GM10266 (cell line): ENCODE measurements at regions not wholly inside any gene's neighbourhood (a gene's known extent, or its start where the extent isn't known, plus 50 kb on each side); places are given as distances from the start of the nearest gene placed in this dataset.
"Not testable (repeated sequence)": the region's sequence is repeated elsewhere in the genome, so short reads cannot be mapped to it uniquely, and the experiment has no call there.

Source experiments
- DNase-seq: peaks from one replicate; pipeline ENCODE4 v3.0.0; 2012; ENCODE audit errors: extremely low spot score
- CTCF ChIP-seq: IDR thresholded peaks from 2 replicates; pipeline ENCODE4 v1.5.1; 2012; ENCODE audit warnings: mild to moderate bottlenecking, low read depth; ENCODE audit not compliant: control insufficient read depth, insufficient read depth; ENCODE audit errors: missing control alignments

DNA sequence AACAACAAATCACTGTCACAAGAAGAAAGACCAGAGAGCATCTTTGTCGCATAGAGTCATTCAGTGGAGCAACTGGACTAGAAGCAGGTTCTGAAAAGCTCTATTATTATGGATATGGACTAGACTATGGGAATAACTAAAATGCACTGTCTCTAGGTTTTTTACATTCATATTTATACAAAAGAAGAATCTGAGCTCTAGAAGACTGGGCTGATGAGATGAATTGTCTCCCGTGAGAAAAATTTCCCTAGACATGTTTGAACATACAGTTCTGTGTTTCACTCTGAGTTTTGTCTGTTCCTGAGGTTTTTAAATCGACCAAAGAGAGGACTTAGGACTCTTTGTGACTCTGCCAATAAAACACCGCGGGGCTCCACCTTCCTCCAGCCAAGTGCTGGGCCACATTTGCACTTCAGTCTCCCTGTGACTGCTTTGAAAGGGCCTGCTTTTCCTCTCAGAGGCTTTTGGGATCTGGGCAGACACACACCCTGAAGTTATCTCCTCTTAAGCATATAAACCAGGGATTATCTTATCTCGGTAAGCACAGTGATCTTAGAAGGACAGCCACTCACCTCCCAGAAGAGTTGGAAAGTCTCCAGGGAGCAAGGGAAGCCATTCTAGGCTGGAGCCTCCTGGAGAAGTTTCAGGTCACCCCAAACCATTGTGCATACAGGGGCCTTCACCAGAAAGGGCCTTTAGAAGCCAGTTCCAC is 101.0 kb upstream of the JCAD start:
- no peak for TF ChIP-seq CTCF
- peak; percentile 36 for DNase-seq

DNA sequence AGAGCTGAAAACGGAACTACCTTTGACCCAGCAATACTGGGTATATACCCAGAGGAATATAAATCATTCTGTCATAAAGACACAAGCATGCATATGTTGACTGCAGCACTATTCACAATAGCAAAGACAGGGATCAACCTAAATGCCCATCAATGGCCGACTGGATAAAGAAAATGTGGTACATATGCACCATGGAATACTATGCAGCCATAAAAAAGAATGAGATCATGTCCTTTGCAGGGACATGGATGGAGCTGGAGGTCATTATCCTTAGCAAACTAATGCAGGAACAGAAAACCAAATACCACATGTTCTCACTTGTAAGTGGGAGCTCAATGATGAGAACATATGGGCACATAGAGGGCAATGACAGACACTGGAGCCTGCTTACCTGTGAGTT is 100.2 kb upstream of the JCAD start:
- not testable (repeated sequence) for DNase-seq

- DNase-seq, result no peak
- no peak for TF ChIP-seq CTCF
Observed at GRCh38 chr10:30158325-30158960, 99.1 kb upstream of the JCAD start.

DNA sequence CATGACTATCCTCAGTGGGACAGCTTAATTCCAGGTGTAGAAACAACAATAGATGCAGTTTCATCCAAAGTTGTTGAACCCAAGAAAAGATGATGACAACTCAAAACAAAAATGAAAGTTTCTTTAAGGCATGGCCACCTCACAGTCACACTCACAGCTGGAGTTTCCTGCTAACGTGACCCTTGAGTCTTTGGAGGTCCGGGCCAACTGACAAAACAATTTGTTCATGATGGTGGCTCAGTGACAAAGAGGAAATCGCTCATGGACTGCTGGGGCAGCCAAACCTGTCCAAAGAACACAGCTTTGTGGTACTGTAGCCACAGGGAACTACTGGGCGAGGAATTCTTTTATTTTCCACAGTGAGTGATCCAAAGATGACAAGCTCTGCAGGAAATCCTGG is 96.0 kb upstream of the JCAD start:
- DNase-seq, result peak; percentile 25
- TF ChIP-seq CTCF, result no peak

GRCh38 chr10:30154561-30154960 is 95.2 kb upstream of the JCAD start:
- no peak for TF ChIP-seq CTCF
- DNase-seq, result no peak

DNA sequence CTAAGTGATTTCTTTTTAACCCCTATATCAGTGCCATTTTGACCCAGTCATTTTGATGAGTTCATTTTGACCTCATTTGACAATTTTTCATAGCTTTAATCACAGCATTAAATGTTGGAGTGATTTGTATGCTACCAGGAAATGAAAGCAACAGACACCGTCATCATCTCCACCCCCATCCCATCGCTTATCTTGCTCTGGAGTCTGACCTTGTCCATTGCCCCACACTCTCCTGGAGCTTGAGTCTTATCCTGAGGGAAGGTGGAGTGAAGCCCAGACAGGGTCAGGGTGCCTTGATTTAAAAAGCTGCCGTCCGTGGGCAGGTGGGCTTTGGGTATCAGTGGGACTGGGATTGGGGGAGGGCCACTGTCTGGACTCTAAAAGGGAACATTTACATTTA is 94.7 kb upstream of the JCAD start:
- no peak for TF ChIP-seq CTCF
- no peak for DNase-seq

GRCh38 chr10:30151581-30152389 is 92.4 kb upstream of the JCAD start:
- no peak for TF ChIP-seq CTCF
- no peak for DNase-seq
